Astrocyte (in vitro differentiated cells and primary cell): ENCODE measurements at regions not wholly inside any gene's neighbourhood (a gene's known extent, or its start where the extent isn't known, plus 50 kb on each side); places are given as distances from the start of the nearest gene placed in this dataset.

Experiments used
- CTCF ChIP-seq: IDR thresholded peaks from 2 replicates; pipeline ENCODE4 v1.5.1; 2011; ENCODE audit warnings: low read depth, mild to moderate bottlenecking, inconsistent platforms, low read length, moderate library complexity; ENCODE audit not compliant: insufficient read depth
- EZH2 ChIP-seq: IDR thresholded peaks from 2 replicates; pipeline ENCODE4 v1.6.1; 2012; ENCODE audit warnings: mild to moderate bottlenecking, low read length, inconsistent platforms; ENCODE audit not compliant: insufficient read depth

DNA sequence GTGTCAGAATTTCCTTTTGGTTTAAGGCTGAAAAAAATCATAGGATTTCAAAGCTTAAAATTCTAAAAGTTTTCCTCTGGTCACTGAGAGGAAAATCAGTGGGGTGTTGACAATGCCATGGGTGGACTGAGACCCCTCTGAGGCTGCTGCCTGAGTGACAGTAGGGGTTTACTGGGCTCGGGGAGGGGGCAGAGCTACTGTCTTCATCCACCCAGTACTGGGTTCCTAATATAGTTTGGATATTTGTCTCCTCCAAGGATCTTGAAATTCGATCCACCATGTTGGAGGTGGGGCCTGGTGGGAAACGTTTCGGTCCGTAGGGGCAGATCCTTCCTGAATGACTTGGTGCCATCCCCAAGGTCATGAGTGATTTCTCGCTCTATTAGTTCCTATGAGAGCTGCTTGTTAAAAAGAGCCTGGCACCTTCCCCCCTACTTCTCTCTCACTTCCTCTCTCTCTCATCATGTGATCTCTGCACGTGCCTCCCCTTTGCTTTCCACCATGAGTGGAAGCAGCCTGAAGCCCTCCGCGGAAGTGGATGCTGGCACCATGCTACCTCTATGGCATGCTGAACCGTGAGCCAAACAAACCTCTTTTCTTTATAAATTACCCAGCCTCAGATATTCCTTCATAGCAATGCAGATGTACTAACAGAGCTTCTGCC is 72.3 kb downstream of the MAP10 start:
- TF ChIP-seq CTCF (no peak), EZH2 (no peak)
